ENCODE measurements at regions not wholly inside any gene's neighbourhood (a gene's known extent, or its start where the extent isn't known, plus 50 kb on each side); places are given as distances from the start of the nearest gene placed in this dataset.

GRCh38 chr9:109699019-109699418 lies 81.0 kb upstream of the PALM2AKAP2 start:
- Histone ChIP-seq H4K8ac (ENCODE audit: extremely low read depth, insufficient read depth, low read length) (no peak overlapping the region), H3K56ac (replicated peaks; ENCODE audit: insufficient read length, low read depth, low read length) (no peak overlapping the region), H3K4me2 (ENCODE audit: insufficient read depth in 1 of 2, low read depth in 2 of 2, low read length in 2 of 2) (no peak overlapping the region), H3K9ac (replicated peaks in 1 of 4; ENCODE audit: extremely low read depth in 1 of 4, low read depth in 3 of 4, low read length in 3 of 4) (no peak overlapping the region), H4K5ac (ENCODE audit: insufficient read length, low read depth, low read length) (no peak overlapping the region), H3K4me3 (ENCODE audit: extremely low read depth in 1 of 4, insufficient read depth in 2 of 4, low read depth in 3 of 4, low read length in 4 of 4) (no peak overlapping the region), H3K9me3 (ENCODE audit: insufficient read depth in 2 of 2, low read depth in 1 of 2, low read length in 1 of 2) (no peaks in the 10 kb centered on the region), H3K79me1 (ENCODE audit: low read depth, low read length) (no peaks in the 10 kb centered on the region), H4K91ac (replicated peaks; ENCODE audit: insufficient read length, low read length) (no peak overlapping the region), H3K14ac (ENCODE audit: insufficient read length) (no peak overlapping the region), H2AK5ac (ENCODE audit: low read depth, low read length) (no peak overlapping the region), H2BK20ac (ENCODE audit: low read length) (no peak overlapping the region), H3K4ac (replicated peaks; ENCODE audit: insufficient read length, low read depth, low read length) (no peak overlapping the region), H3K27ac (ENCODE audit: low read depth, low read length) (no peak overlapping the region), H3K18ac (ENCODE audit: extremely low read depth, low read length) (no peak overlapping the region), H3K23me2 (ENCODE audit: low read depth, low read length) (no peaks in the 10 kb centered on the region), H4K20me1 (replicated peaks in 1 of 2; ENCODE audit: control insufficient read depth in 1 of 2, insufficient read depth in 2 of 2, low read length in 2 of 2) (no peaks in the 10 kb centered on the region), H3K36me3 (ENCODE audit: control insufficient read depth in 2 of 4, insufficient read depth in 4 of 4, low read length in 3 of 4) (no peaks in the 10 kb centered on the region), H2BK15ac (ENCODE audit: low read length) (no peak overlapping the region), H3K27me3 (replicated peaks in 1 of 4; ENCODE audit: control insufficient read depth in 3 of 4, extremely low read depth in 1 of 4, insufficient read depth in 3 of 4, low read length in 3 of 4) (no peaks in the 10 kb centered on the region), H3K79me2 (ENCODE audit: control insufficient read depth in 1 of 2, insufficient read depth in 2 of 2, low read length in 2 of 2) (no peaks in the 10 kb centered on the region), H2BK120ac (replicated peaks; ENCODE audit: low read depth, low read length) (no peak overlapping the region), H3K4me1 (replicated peaks in 1 of 4; ENCODE audit: control insufficient read depth in 3 of 4, insufficient read depth in 4 of 4, low read length in 3 of 4) (no peaks in the 10 kb centered on the region), H2BK5ac (ENCODE audit: low read depth, low read length) (no peak overlapping the region), H3K23ac (ENCODE audit: insufficient read length) (no peak overlapping the region), H2BK12ac (ENCODE audit: low read depth, low read length) (no peak overlapping the region), H2AFZ (ENCODE audit: low read length) (no peak overlapping the region)
- FAIRE-seq: no peak
- ChIA-PET POLR2A (ENCODE audit: partially characterized antibody) (no interaction called here), CTCF (ENCODE audit: partially characterized antibody) (interaction anchor here (0.9 kb wide), 1 partner anchor 22 kb away, joined by 3 read pairs; no protein-coding TSS in a partner anchor)
- TF ChIP-seq, protein P1, sequence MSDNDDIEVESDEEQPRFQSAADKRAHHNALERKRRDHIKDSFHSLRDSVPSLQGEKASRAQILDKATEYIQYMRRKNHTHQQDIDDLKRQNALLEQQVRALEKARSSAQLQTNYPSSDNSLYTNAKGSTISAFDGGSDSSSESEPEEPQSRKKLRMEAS (IDR thresholded peaks at IDR 0.05): no peak
- TF ChIP-seq CHD2 (IDR thresholded peaks at IDR 0.05; ENCODE audit: low read length) (no peak), RNF2 (IDR thresholded peaks at IDR 0.05; ENCODE audit: borderline replicate concordance, low read depth, low read length, missing control alignments, poor library complexity, severe bottlenecking) (no peak), ASH2L (IDR thresholded peaks at IDR 0.05; ENCODE audit: low read length) (no peak), TEAD4 (IDR thresholded peaks at IDR 0.05; ENCODE audit: low read depth, low read length) (no peak), POLR2A (IDR thresholded peaks at IDR 0.05; ENCODE audit: control extremely low read depth in 1 of 2, low read depth in 2 of 2, low read length in 2 of 2) (no peak), SUZ12 (IDR thresholded peaks at IDR 0.05; ENCODE audit: low read length) (no peak), SP1 (IDR thresholded peaks at IDR 0.05; ENCODE audit: low read depth, low read length) (no peak), HDAC6 (IDR thresholded peaks at IDR 0.05; ENCODE audit: low read depth, low read length) (no peak), SP4 (IDR thresholded peaks at IDR 0.05; ENCODE audit: low read length) (no peak)
- DNase-seq (ENCODE audit: low read depth in 1 of 2, low spot score in 2 of 2): no peak
- 92% methylated on average over 2 of the region's 2 CpGs; no CpG with 5 or more reads in 1 of the 2 experiments for WGBS, 2 experiments (ENCODE audit: extremely low coverage in 1 of 2, insufficient coverage in 1 of 2, insufficient read length in 1 of 2, insufficient replicate concordance in 2 of 2, low coverage in 1 of 2, low lambda C conversion rate in 2 of 2, missing lambda C conversion rate in 1 of 2)
